H1 (cell line): ENCODE measurements at regions not wholly inside any gene's neighbourhood (a gene's known extent, or its start where the extent isn't known, plus 50 kb on each side); places are given as distances from the start of the nearest gene placed in this dataset.
A peak's percentile ranks its signal among the peaks of the same experiment; 100 is the strongest.

Experiments used
- CTCF ChIA-PET: fragments of 300-600 bp; sonication (Branson Sonifier 250); formaldehyde crosslinking; loops from one replicate; lab custom pipeline; 2021; ENCODE audit not compliant: partially characterized antibody; lab: Charles Lee
- POLR2A ChIA-PET: fragments of 300-600 bp; sonication (Branson Sonifier 250); formaldehyde crosslinking; loops from one replicate; lab custom pipeline; 2021; ENCODE audit warnings: inconsistent platforms; ENCODE audit not compliant: partially characterized antibody; lab: Charles Lee
- DNase-seq, 2 experiments: peaks; one replicate each; pipeline versions ENCODE4 v3.0.0 to v3.0.0-alpha.2; 2010 to 2022; ENCODE audit warnings: low spot score in 2 of 2, low read depth in 1 of 2, mixed read lengths in 1 of 2
- FAIRE-seq: peaks from 2 replicates; lab custom pipeline; 2011; peaks lifted over from hg19 to GRCh38; lab: Jason Lieb, UNC
- H2AFZ ChIP-seq: 2 replicates; pipeline ENCODE4 v1.8.1; 2012; ENCODE audit warnings: low read length, inconsistent platforms
- H2AK5ac ChIP-seq: 2 replicates; pipeline ENCODE4 v1.6.1; 2013; ENCODE audit warnings: low read depth, low read length
- H2BK120ac ChIP-seq: replicated peaks from 2 replicates; pipeline ENCODE3; 2013; ENCODE audit warnings: low read depth, low read length, inconsistent platforms
- H2BK12ac ChIP-seq: 2 replicates; pipeline ENCODE4 v1.6.1; 2013; ENCODE audit warnings: low read depth, low read length
- H2BK15ac ChIP-seq: 2 replicates; pipeline ENCODE4 v1.6.1; 2013; ENCODE audit warnings: low read length
- H2BK20ac ChIP-seq: 2 replicates; pipeline ENCODE4 v1.6.1; 2013; ENCODE audit warnings: low read length
- H2BK5ac ChIP-seq: 2 replicates; pipeline ENCODE4 v1.6.1; 2013; ENCODE audit warnings: low read depth, low read length
- H3K14ac ChIP-seq: 2 replicates; pipeline ENCODE4 v1.6.1; 2013; ENCODE audit warnings: inconsistent platforms; ENCODE audit not compliant: insufficient read length
- H3K18ac ChIP-seq: 2 replicates; pipeline ENCODE4 v1.6.1; 2013; ENCODE audit warnings: low read length; ENCODE audit errors: extremely low read depth
- H3K23ac ChIP-seq: 2 replicates; pipeline ENCODE4 v1.6.1; 2013; ENCODE audit warnings: inconsistent platforms; ENCODE audit not compliant: insufficient read length
- H3K23me2 ChIP-seq: 2 replicates; pipeline ENCODE4 v1.6.1; 2013; ENCODE audit warnings: low read depth, low read length
- H3K27ac ChIP-seq: 2 replicates; pipeline ENCODE4 v1.6.1; 2011; ENCODE audit warnings: low read depth, low read length, inconsistent platforms
- H3K27me3 ChIP-seq, 4 experiments: replicated peaks in 1 of 4; 1 replicate in 1 of 4; 2 replicates in 3 of 4; pipeline versions ENCODE4 v1.6.1 to v1.8.1; 2011 to 2013; ENCODE audit warnings: low read length in 3 of 4, mild to moderate bottlenecking in 3 of 4, inconsistent platforms in 2 of 4, mixed read lengths in 2 of 4, moderate library complexity in 1 of 4; ENCODE audit not compliant: control insufficient read depth in 3 of 4, insufficient read depth in 3 of 4; ENCODE audit errors: extremely low read depth in 1 of 4
- H3K36me3 ChIP-seq, 4 experiments: 2 replicates each; pipeline versions ENCODE4 v1.6.1 to v1.8.1; 2011 to 2013; ENCODE audit warnings: mild to moderate bottlenecking in 4 of 4, low read length in 3 of 4, moderate library complexity in 2 of 4, control low read depth in 1 of 4, inconsistent platforms in 1 of 4; ENCODE audit not compliant: insufficient read depth in 4 of 4, control insufficient read depth in 2 of 4
- H3K4ac ChIP-seq: replicated peaks from 2 replicates; pipeline ENCODE3; 2013; ENCODE audit warnings: low read length, low read depth, mixed read lengths, inconsistent platforms; ENCODE audit not compliant: insufficient read length
- H3K4me1 ChIP-seq, 4 experiments: replicated peaks in 1 of 4; 1 replicate in 1 of 4; 2 replicates in 3 of 4; pipeline versions ENCODE4 v1.6.1 to v1.8.1; 2011 to 2013; ENCODE audit warnings: low read length in 3 of 4, inconsistent platforms in 2 of 4, mixed read lengths in 1 of 4; ENCODE audit not compliant: insufficient read depth in 4 of 4, control insufficient read depth in 3 of 4
- H3K4me2 ChIP-seq, 2 experiments: 2 replicates each; pipeline versions ENCODE4 v1.6.1 to v1.8.1; 2011 to 2013; ENCODE audit warnings: low read depth in 2 of 2, low read length in 2 of 2, control low read depth in 1 of 2, inconsistent platforms in 1 of 2, mild to moderate bottlenecking in 1 of 2; ENCODE audit not compliant: insufficient read depth in 1 of 2
- H3K4me3 ChIP-seq, 4 experiments: fragments of 200-600, 300-600 bp in 1 of 4; sonication (generic), shearing (Covaris generic), sonication (Bioruptor Twin) in 1 of 4; 2 replicates each; pipeline versions ENCODE4 v1.5.1 to v1.8.1; 2011 to 2016; ENCODE audit warnings: low read length in 4 of 4, low read depth in 3 of 4, control low read depth in 2 of 4, inconsistent platforms in 2 of 4, mild to moderate bottlenecking in 2 of 4, mixed read lengths in 1 of 4, moderate library complexity in 1 of 4; ENCODE audit not compliant: insufficient read depth in 2 of 4; ENCODE audit errors: extremely low read depth in 1 of 4
- H3K56ac ChIP-seq: replicated peaks from 2 replicates; pipeline ENCODE3; 2013; ENCODE audit warnings: low read depth, mild to moderate bottlenecking, mixed read lengths, low read length, inconsistent platforms; ENCODE audit not compliant: insufficient read length
- H3K79me1 ChIP-seq: 2 replicates; pipeline ENCODE4 v1.6.1; 2013; ENCODE audit warnings: low read depth, low read length, control low read depth
- H3K79me2 ChIP-seq, 2 experiments: 2 replicates each; pipeline versions ENCODE4 v1.6.1 to v1.8.1; 2012 to 2013; ENCODE audit warnings: low read length in 2 of 2, mild to moderate bottlenecking in 2 of 2, inconsistent platforms in 1 of 2; ENCODE audit not compliant: insufficient read depth in 2 of 2, control insufficient read depth in 1 of 2
- H3K9ac ChIP-seq, 4 experiments: replicated peaks in 1 of 4; 1 replicate in 1 of 4; 2 replicates in 3 of 4; pipeline versions ENCODE4 v1.6.1 to v1.8.1; 2011 to 2013; ENCODE audit warnings: low read depth in 3 of 4, low read length in 3 of 4, control low read depth in 2 of 4, mild to moderate bottlenecking in 2 of 4, moderate library complexity in 2 of 4, inconsistent platforms in 1 of 4; ENCODE audit errors: extremely low read depth in 1 of 4
- H3K9me3 ChIP-seq, 2 experiments: 2 replicates each; pipeline versions ENCODE4 v1.6.1 to v1.8.1; 2012 to 2013; ENCODE audit warnings: mild to moderate bottlenecking in 2 of 2, moderate library complexity in 2 of 2, control low read depth in 1 of 2, inconsistent platforms in 1 of 2, low read depth in 1 of 2, low read length in 1 of 2, mixed read lengths in 1 of 2; ENCODE audit not compliant: insufficient read depth in 2 of 2
- H4K20me1 ChIP-seq, 2 experiments: replicated peaks in 1 of 2; 2 replicates each; pipeline versions ENCODE3 to v1.8.1; 2011 to 2013; ENCODE audit warnings: inconsistent platforms in 2 of 2, low read length in 2 of 2, mild to moderate bottlenecking in 1 of 2; ENCODE audit not compliant: insufficient read depth in 2 of 2, control insufficient read depth in 1 of 2
- H4K5ac ChIP-seq: 2 replicates; pipeline ENCODE4 v1.6.1; 2013; ENCODE audit warnings: low read length, low read depth, mixed read lengths, inconsistent platforms; ENCODE audit not compliant: insufficient read length
- H4K8ac ChIP-seq: 2 replicates; pipeline ENCODE4 v1.8.0; 2013; ENCODE audit warnings: mild to moderate bottlenecking, moderate library complexity, low read length, inconsistent platforms; ENCODE audit not compliant: insufficient read depth; ENCODE audit errors: extremely low read depth
- H4K91ac ChIP-seq: replicated peaks from 2 replicates; pipeline ENCODE3; 2013; ENCODE audit warnings: low read length, mixed read lengths, inconsistent platforms; ENCODE audit not compliant: insufficient read length
- BRCA1 ChIP-seq: IDR thresholded peaks from 2 replicates; pipeline ENCODE4 v1.6.1; 2012; ENCODE audit warnings: low read depth, low read length, improper control_type of control experiment
- CBX5 ChIP-seq: fragments of 300-800, 300-1000 bp; sonication (generic); IDR thresholded peaks from 2 replicates; pipeline ENCODE4 v1.7.1; 2016; ENCODE audit warnings: antibody characterized with exemption, low read length, low read depth
- CEBPB ChIP-seq: IDR thresholded peaks from 2 replicates; pipeline ENCODE4 v1.6.1; 2012; ENCODE audit warnings: low read depth, low read length
- EZH2 ChIP-seq: fragments of 200-600 bp; sonication (generic); IDR thresholded peaks from 2 replicates; pipeline ENCODE4 v1.7.1; 2012; ENCODE audit warnings: low read depth, mild to moderate bottlenecking, moderate library complexity, low read length, inconsistent platforms; ENCODE audit not compliant: severe bottlenecking
- GTF2F1 ChIP-seq: IDR thresholded peaks from 2 replicates; pipeline ENCODE4 v1.6.1; 2012; ENCODE audit warnings: low read depth, low read length, improper control_type of control experiment, borderline replicate concordance
- JUN ChIP-seq: IDR thresholded peaks from 2 replicates; pipeline ENCODE4 v1.6.1; 2011; ENCODE audit warnings: low read depth, mild to moderate bottlenecking, improper control_type of control experiment, low read length
- KDM5A ChIP-seq: fragments of 200-600 bp; IDR thresholded peaks from 2 replicates; pipeline ENCODE4 v1.7.1; 2012; ENCODE audit warnings: mild to moderate bottlenecking, low read length, inconsistent platforms, mixed read lengths
- NANOG ChIP-seq: IDR thresholded peaks from 2 replicates; pipeline ENCODE4 v1.6.1; 2011; ENCODE audit warnings: low read length, low read depth, mild to moderate bottlenecking, inconsistent platforms; ENCODE audit not compliant: insufficient read depth, poor library complexity, severe bottlenecking
- RXRA ChIP-seq: IDR thresholded peaks from 2 replicates; pipeline ENCODE4 v1.6.1; 2011; ENCODE audit warnings: low read depth, mild to moderate bottlenecking, low read length, moderate library complexity; ENCODE audit not compliant: insufficient read depth
- SP4 ChIP-seq: IDR thresholded peaks from 2 replicates; pipeline ENCODE4 v1.6.1; 2012; ENCODE audit warnings: low read length, inconsistent platforms
- TBP ChIP-seq: IDR thresholded peaks from 2 replicates; pipeline ENCODE4 v1.6.1; 2011; ENCODE audit warnings: low read depth, low read length, improper control_type of control experiment
- WGBS, 2 experiments: shearing (Covaris generic) in 1 of 2; methylation state at CpG; one replicate each; pipeline versions ENCODE4 v1.1.6 to v1.1.7; 2013 to 2015; ENCODE audit warnings: low lambda C conversion rate in 2 of 2, mixed read lengths in 2 of 2, inconsistent platforms in 1 of 2, low coverage in 1 of 2, missing lambda C conversion rate in 1 of 2; ENCODE audit not compliant: insufficient replicate concordance in 2 of 2, insufficient coverage in 1 of 2, insufficient read length in 1 of 2; ENCODE audit errors: extremely low coverage in 1 of 2, missing lambda C conversion rate in 1 of 2; 5-methylcytosine and 5-hydroxymethylcytosine counted together
- TF ChIP-seq, protein P1 (sequence below): IDR thresholded peaks from 2 replicates; pipeline ENCODE4 v1.6.1; 2011; ENCODE audit warnings: low read length, improper control_type of control experiment

- Histone ChIP-seq H3K9ac (no peak overlapping the region), H3K23me2 (no peaks in the 10 kb centered on the region; the same call in 1 of the 2 replicates), H3K27ac (no peak overlapping the region), H3K4ac (no peak overlapping the region), H4K8ac (no peak overlapping the region), H4K20me1 (no peaks in the 10 kb centered on the region), H3K9me3 (no peaks in the 10 kb centered on the region), H3K18ac (no peak overlapping the region), H4K5ac (no peak overlapping the region), H2BK5ac (no peak overlapping the region), H2BK120ac (no peak overlapping the region), H3K27me3 (no peaks in the 10 kb centered on the region; a peak in 1 of 7 replicates), H3K23ac (no peak overlapping the region), H3K4me3 (no peak overlapping the region), H3K79me1 (no peaks in the 10 kb centered on the region), H2BK15ac (no peak overlapping the region), H3K14ac (no peak overlapping the region), H2BK20ac (no peak overlapping the region), H3K56ac (no peak overlapping the region), H3K4me1 (no peaks in the 10 kb centered on the region), H3K4me2 (no peak overlapping the region), H3K36me3 (no peaks in the 10 kb centered on the region), H4K91ac (no peak overlapping the region), H2AK5ac (no peak overlapping the region), H3K79me2 (no peaks in the 10 kb centered on the region), H2BK12ac (no peak overlapping the region), H2AFZ (no peak overlapping the region)
- POLR2A ChIA-PET = interaction anchor here (1.0 kb wide), 1 partner anchor 239 kb away, joined by 4 read pairs; no protein-coding TSS in a partner anchor
- CTCF ChIA-PET = interaction anchor here (0.6 to 7.4 kb wide), 36 partner anchors 8 to 990 kb away, joined by 3 to 62 read pairs (median 4); no protein-coding TSS in a partner anchor
- WGBS, 2 experiments = 46% methylated on average over 11 of the region's 11 CpGs; no CpG with 5 or more reads in 1 of the 2 experiments
- FAIRE-seq (peak; percentile 97), DNase-seq (peak; percentile 58 to 87)
- TF ChIP-seq, protein P1, sequence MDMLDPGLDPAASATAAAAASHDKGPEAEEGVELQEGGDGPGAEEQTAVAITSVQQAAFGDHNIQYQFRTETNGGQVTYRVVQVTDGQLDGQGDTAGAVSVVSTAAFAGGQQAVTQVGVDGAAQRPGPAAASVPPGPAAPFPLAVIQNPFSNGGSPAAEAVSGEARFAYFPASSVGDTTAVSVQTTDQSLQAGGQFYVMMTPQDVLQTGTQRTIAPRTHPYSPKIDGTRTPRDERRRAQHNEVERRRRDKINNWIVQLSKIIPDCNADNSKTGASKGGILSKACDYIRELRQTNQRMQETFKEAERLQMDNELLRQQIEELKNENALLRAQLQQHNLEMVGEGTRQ = no peak
- no peak for TF ChIP-seq SP4
- TF ChIP-seq KDM5A = no peak
- TF ChIP-seq CBX5 = no peak
- no peak for TF ChIP-seq TBP
- no peak for TF ChIP-seq RXRA
- TF ChIP-seq JUN = no peak
- no peak for TF ChIP-seq NANOG
- TF ChIP-seq CEBPB = no peak
- TF ChIP-seq BRCA1 = no peak
- TF ChIP-seq GTF2F1 = no peak
- no peak for TF ChIP-seq EZH2
Observed at GRCh38 chr4:81351654-81352445, 119.9 kb downstream of the RASGEF1B start.
